HL-60 (cell line): ENCODE measurements at regions not wholly inside any gene's neighbourhood (a gene's known extent, or its start where the extent isn't known, plus 50 kb on each side); places are given as distances from the start of the nearest gene placed in this dataset.

ENCODE experiments used
- DNase-seq, 2 experiments: peaks; one replicate each; pipeline ENCODE4 v3.0.0-alpha.2; 2010 to 2020; ENCODE audit warnings: low read depth in 1 of 2, low spot score in 1 of 2
- H3K27ac ChIP-seq: fragments of 250-450 bp; sonication (Bioruptor Pico); replicated peaks from 2 replicates; pipeline ENCODE4 v1.5.1; 2020; ENCODE audit warnings: mild to moderate bottlenecking, moderate library complexity
- H3K27me3 ChIP-seq: fragments of 250-450 bp; sonication (Bioruptor Pico); 2 replicates; pipeline ENCODE4 v1.5.1; 2021; ENCODE audit warnings: mild to moderate bottlenecking, moderate library complexity; ENCODE audit not compliant: insufficient read depth, poor library complexity, severe bottlenecking
- H3K4me3 ChIP-seq: replicated peaks from 2 replicates; pipeline ENCODE4 v1.5.1; 2011; ENCODE audit warnings: mild to moderate bottlenecking, control low read depth, low read length; ENCODE audit not compliant: insufficient read depth
- GABPA ChIP-seq: IDR thresholded peaks from 2 replicates; pipeline ENCODE4 v1.6.1; 2012; ENCODE audit warnings: low read depth
- POLR2AphosphoS5 ChIP-seq: IDR thresholded peaks from 2 replicates; pipeline ENCODE4 v1.6.1; 2012; ENCODE audit warnings: low read depth
- SPI1 ChIP-seq: IDR thresholded peaks from 2 replicates; pipeline ENCODE4 v1.6.1; 2012; ENCODE audit warnings: low read depth, mild to moderate bottlenecking, borderline replicate concordance
- TF ChIP-seq, protein P1 (sequence below): IDR thresholded peaks from 2 replicates; pipeline ENCODE4 v1.6.1; 2012; ENCODE audit warnings: low read depth; ENCODE audit not compliant: insufficient replicate concordance
- TF ChIP-seq, protein P2 (sequence below): IDR thresholded peaks from one replicate; pipeline ENCODE4 v1.5.1; 2011; ENCODE audit warnings: low read length, control low read depth, inconsistent platforms; ENCODE audit not compliant: insufficient read depth

DNA sequence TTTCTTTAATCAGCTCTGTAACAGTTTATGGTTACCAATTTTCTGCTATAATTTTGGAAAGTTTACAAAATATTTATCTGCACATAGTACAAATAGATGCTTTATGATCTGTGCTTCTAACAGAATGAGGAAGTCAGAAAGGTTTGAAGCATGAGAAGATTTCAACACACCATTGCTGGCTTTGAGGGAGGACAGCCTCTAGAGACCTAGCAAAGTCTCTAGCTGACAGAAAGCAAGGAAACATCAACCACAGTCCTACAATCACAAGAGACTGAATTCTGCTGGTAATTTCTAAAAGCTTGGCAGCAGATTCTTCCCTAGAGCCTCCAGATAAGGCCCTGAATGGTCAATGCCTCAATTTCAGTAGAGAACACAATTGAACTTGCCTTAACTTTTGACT is 750.8 kb upstream of the SLC35B3 start:
- TF ChIP-seq POLR2AphosphoS5 (no peak), SPI1 (peak; percentile 94)
- no peak overlapping the region for H3K27ac ChIP-seq
- no peaks in the 10 kb centered on the region for H3K27me3 ChIP-seq
- DNase-seq: peak; percentile 1 to 45
- no peak overlapping the region for H3K4me3 ChIP-seq

DNA sequence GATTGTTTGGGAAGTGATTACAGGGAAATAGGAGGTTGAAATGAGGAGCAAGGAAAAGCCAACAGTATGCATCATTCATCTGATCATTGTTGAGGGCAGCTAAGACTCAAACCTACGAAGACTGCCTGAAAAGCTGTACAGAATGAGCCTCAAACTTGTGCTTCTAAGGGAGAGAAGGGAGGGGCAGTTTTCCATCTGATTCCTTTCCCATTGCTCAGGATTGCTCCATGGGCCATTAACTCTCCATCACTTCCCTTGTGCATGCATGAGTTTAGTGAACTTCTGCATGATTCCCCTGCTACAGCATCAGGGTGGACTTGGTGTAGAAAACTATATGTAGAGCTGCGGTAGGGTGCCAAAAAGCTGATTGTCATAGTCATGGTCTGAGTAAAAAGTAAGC is 742.7 kb upstream of the SLC35B3 start:
- no peaks in the 10 kb centered on the region for H3K27me3 ChIP-seq
- DNase-seq: no peak
- no peak overlapping the region for H3K4me3 ChIP-seq
- TF ChIP-seq GABPA: no peak
- TF ChIP-seq SPI1: no peak
- TF ChIP-seq, protein P1, sequence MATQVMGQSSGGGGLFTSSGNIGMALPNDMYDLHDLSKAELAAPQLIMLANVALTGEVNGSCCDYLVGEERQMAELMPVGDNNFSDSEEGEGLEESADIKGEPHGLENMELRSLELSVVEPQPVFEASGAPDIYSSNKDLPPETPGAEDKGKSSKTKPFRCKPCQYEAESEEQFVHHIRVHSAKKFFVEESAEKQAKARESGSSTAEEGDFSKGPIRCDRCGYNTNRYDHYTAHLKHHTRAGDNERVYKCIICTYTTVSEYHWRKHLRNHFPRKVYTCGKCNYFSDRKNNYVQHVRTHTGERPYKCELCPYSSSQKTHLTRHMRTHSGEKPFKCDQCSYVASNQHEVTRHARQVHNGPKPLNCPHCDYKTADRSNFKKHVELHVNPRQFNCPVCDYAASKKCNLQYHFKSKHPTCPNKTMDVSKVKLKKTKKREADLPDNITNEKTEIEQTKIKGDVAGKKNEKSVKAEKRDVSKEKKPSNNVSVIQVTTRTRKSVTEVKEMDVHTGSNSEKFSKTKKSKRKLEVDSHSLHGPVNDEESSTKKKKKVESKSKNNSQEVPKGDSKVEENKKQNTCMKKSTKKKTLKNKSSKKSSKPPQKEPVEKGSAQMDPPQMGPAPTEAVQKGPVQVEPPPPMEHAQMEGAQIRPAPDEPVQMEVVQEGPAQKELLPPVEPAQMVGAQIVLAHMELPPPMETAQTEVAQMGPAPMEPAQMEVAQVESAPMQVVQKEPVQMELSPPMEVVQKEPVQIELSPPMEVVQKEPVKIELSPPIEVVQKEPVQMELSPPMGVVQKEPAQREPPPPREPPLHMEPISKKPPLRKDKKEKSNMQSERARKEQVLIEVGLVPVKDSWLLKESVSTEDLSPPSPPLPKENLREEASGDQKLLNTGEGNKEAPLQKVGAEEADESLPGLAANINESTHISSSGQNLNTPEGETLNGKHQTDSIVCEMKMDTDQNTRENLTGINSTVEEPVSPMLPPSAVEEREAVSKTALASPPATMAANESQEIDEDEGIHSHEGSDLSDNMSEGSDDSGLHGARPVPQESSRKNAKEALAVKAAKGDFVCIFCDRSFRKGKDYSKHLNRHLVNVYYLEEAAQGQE: no peak
- TF ChIP-seq, protein P2, sequence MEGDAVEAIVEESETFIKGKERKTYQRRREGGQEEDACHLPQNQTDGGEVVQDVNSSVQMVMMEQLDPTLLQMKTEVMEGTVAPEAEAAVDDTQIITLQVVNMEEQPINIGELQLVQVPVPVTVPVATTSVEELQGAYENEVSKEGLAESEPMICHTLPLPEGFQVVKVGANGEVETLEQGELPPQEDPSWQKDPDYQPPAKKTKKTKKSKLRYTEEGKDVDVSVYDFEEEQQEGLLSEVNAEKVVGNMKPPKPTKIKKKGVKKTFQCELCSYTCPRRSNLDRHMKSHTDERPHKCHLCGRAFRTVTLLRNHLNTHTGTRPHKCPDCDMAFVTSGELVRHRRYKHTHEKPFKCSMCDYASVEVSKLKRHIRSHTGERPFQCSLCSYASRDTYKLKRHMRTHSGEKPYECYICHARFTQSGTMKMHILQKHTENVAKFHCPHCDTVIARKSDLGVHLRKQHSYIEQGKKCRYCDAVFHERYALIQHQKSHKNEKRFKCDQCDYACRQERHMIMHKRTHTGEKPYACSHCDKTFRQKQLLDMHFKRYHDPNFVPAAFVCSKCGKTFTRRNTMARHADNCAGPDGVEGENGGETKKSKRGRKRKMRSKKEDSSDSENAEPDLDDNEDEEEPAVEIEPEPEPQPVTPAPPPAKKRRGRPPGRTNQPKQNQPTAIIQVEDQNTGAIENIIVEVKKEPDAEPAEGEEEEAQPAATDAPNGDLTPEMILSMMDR: no peak
- TF ChIP-seq POLR2AphosphoS5: no peak
- H3K27ac ChIP-seq: no peak overlapping the region

DNA sequence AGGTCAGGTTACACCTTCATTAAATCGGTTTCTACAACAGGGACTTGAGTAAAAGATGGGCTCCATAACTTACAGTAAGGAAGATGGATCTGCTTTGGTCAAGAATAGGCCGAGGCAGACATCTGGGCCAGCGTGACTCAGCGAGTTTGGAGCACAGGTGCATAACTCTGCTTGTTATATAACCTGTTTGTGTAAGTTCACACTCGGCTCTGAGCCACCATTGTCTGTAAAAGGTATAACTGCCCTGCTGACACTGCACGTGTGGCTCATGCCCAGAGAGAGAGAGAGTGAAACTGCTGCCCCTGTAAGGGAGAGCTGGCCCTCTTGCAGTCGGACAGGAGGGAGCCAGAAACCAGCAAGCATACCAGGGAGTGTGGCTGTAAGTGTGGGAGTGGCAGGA is 737.9 kb upstream of the SLC35B3 start:
- H3K27ac ChIP-seq: no peak overlapping the region
- no peaks in the 10 kb centered on the region for H3K27me3 ChIP-seq
- DNase-seq: no peak
- TF ChIP-seq, protein P1: no peak
- TF ChIP-seq, protein P2: no peak
- no peak for TF ChIP-seq POLR2AphosphoS5
- H3K4me3 ChIP-seq: no peak overlapping the region

DNA sequence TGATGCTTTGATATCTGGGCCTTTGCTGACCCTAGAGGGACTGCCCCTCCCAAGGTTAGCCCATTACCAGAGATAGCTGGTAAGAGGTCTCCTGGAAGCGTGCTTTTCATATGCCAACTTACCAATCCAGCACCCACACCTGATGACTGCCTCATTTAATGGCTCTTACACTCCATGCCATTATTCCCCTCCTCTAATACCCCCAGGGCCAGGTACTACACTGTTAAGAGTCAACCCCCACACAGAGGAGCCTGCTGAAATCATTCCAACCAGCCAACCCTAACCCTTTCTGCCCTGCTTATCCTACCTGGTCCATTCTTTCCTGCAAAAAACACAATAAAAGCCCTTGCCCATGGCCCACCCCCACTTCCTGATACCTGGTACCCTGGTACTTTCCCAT is 736.8 kb upstream of the SLC35B3 start:
- Histone ChIP-seq H3K4me3 (no peak overlapping the region), H3K27me3 (no peaks in the 10 kb centered on the region)
- TF ChIP-seq POLR2AphosphoS5 (no peak), SPI1 (no peak)
- TF ChIP-seq, protein P1: no peak

More for the DNA sequence above, 736.8 kb upstream of the SLC35B3 start:
- no peak overlapping the region for H3K27ac ChIP-seq
- DNase-seq: no peak
